ENCODE measurements at regions not wholly inside any gene's neighbourhood (a gene's known extent, or its start where the extent isn't known, plus 50 kb on each side); places are given as distances from the start of the nearest gene placed in this dataset.

DNA sequence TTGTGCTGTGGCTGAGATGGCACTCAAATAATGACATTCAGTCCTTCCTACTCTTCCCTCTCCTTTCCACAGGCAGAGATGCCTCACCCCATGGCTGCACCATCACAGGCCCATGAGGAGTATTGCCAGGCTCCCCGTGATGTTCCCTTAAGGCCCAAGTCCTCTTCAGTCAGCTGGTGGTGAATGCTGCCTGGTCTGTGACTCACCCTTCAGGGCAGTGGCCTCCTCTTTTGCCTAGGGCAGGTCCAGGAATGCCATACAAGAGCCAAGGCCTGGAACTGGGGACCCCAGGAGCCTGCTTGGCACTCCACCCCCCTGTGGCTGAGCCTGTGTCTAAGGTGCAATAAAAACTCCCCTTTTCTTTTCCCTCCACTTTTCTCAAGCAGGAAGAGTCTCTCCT lies 144.2 kb upstream of the GEMIN8 start:
- FAIRE-seq (no peak), DNase-seq (ENCODE audit: insufficient read length, low spot score) (no peak)
- no peak for TF ChIP-seq POLR2A (IDR thresholded peaks at IDR 0.05; ENCODE audit: low read depth, low read length)

DNA sequence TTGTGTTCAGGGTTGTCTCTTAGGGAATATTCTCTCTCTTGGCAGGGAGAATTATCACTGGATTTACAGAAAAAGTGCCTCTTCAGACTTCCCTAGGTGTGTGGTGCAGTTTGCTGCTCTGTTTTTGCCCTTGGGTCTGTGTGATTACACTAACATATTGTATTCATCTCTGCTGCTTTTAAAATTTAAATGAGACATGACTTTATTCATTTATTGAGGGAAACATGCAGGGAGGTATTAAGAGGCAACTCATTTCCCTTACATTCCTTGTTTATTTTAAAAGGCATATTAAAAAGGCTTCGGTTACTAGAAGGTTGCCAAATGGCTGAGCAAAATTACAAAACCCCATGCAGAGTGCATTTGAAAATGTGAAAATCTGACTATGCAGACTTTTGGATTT lies 135.1 kb upstream of the GEMIN8 start:
- FAIRE-seq (no peak), DNase-seq (ENCODE audit: insufficient read length, low spot score) (no peak)
- TF ChIP-seq POLR2A (IDR thresholded peaks at IDR 0.05; ENCODE audit: low read depth, low read length), result no peak

GRCh38 chrX:14125462-14125861 lies 95.8 kb upstream of the GEMIN8 start:
- no peak for FAIRE-seq
- TF ChIP-seq POLR2A (IDR thresholded peaks at IDR 0.05; ENCODE audit: low read depth, low read length), result no peak
- no peak for DNase-seq (ENCODE audit: insufficient read length, low spot score)

DNA sequence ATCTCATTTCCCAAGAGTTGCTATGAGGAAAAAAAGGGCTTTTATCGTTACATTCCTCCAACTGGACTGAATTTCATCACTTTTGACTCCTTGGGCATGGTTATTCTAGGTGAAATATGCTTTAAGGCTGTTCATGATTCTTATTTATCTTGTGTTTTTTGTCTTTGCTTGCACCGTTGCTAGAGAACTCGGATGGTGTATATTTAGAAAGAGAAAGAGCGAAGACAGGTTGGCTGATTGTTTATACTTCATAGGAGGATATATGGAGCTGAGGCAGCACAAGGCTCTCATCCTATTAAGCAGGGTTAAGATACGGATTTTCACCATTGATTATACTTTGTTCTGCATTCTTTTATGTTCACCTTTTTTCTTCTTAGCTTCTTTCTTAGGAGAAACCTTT lies 94.9 kb upstream of the GEMIN8 start:
- DNase-seq (ENCODE audit: insufficient read length, low spot score), result no peak
- TF ChIP-seq POLR2A (IDR thresholded peaks at IDR 0.05; ENCODE audit: low read depth, low read length), result no peak
- no peak for FAIRE-seq

DNA sequence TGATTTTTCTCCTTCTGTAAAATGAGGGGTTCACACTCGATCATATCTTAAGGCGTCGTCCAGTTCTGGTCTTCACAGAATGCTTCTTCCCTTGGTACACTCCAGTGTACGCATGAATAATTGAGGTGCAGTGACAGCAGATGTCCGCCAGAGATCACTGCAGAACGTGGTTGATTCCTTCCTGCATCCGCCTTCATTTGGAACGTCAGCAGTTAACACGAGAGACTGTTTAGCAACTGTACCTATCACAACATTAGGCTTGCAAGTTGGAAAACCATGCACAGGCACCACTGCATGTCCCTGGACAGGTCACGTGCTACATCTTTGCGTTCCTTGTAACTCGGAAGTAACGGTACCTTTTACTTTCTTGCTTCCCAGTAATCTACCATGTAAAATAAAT lies 66.0 kb upstream of the GEMIN8 start:
- FAIRE-seq (no peak), DNase-seq (ENCODE audit: insufficient read length, low spot score) (peak; percentile 1)
- TF ChIP-seq POLR2A (IDR thresholded peaks at IDR 0.05; ENCODE audit: low read depth, low read length), result no peak

GRCh38 chrX:14094191-14094590 lies 64.5 kb upstream of the GEMIN8 start:
- no peak for DNase-seq (ENCODE audit: insufficient read length, low spot score)
- no peak for FAIRE-seq
- no peak for TF ChIP-seq POLR2A (IDR thresholded peaks at IDR 0.05; ENCODE audit: low read depth, low read length)

- DNase-seq (ENCODE audit: insufficient read length, low spot score) (no peak), FAIRE-seq (no peak)
- no peak for TF ChIP-seq POLR2A (IDR thresholded peaks at IDR 0.05; ENCODE audit: low read depth, low read length)
Observed at GRCh38 chrX:14084466-14084865, 54.8 kb upstream of the GEMIN8 start.

DNA sequence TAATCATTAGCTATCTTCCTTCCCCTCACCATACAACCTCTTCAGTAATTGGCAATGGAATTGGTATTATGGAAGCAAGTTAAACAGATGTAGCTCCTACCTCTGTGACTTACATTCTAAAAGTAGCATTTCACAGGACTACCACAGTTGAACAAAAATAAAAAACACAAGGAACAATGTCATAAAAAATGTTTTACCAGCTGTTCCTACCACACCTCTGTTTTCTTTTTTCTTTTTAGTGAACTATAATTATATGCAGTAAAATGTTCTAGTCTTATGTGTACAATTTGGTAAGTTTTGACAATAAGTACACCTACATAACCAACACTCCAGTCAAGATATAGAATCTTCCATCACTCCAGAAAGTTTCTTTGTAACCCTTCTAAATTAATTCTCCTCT lies 54.1 kb upstream of the GEMIN8 start:
- DNase-seq (ENCODE audit: insufficient read length, low spot score), result no peak
- FAIRE-seq, result no peak
- TF ChIP-seq POLR2A (IDR thresholded peaks at IDR 0.05; ENCODE audit: low read depth, low read length), result no peak

DNA sequence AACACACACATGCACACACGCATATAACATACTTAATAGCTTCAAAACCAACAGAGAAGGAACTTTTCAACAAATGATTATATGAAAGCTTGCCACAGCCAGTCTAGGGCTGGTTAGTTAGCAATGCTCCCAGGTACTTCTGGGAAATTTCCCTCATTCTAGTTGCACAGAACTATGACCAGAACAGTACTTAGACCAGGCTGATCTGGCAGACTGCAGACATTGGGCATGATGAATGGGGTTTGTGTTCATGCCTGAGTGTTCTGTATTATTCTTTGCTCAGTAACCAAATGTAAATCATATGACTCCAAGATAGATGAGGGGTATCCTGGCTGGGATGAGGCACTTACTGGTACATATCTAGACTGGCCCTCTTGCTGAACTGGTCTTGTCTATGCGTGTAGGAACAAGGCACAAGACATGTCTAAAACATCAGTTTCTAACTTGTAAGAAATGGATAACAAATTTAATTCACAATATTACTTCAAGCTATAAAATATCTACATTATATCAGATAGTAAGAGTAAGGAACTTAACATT lies 50.3 kb upstream of the GEMIN8 start:
- no peak for DNase-seq (ENCODE audit: insufficient read length, low spot score)
- FAIRE-seq, result no peak
- TF ChIP-seq POLR2A (IDR thresholded peaks at IDR 0.05; ENCODE audit: low read depth, low read length), result no peak
